Mesendoderm (in vitro differentiated cells): ENCODE measurements at regions not wholly inside any gene's neighbourhood (a gene's known extent, or its start where the extent isn't known, plus 50 kb on each side); places are given as distances from the start of the nearest gene placed in this dataset.

Source experiments
- DNase-seq: peaks from one replicate; pipeline ENCODE4 v3.0.0; 2013
- H2AK5ac ChIP-seq: 2 replicates; pipeline ENCODE4 v1.6.1; 2013; ENCODE audit warnings: low read length, inconsistent platforms
- H2BK120ac ChIP-seq: 2 replicates; pipeline ENCODE4 v1.6.1; 2013; ENCODE audit warnings: low read depth, mild to moderate bottlenecking, low read length, moderate library complexity, mixed read lengths
- H2BK15ac ChIP-seq: replicated peaks from 2 replicates; pipeline ENCODE4 v1.6.1; 2013; ENCODE audit warnings: low read depth, mild to moderate bottlenecking, moderate library complexity
- H2BK5ac ChIP-seq: 2 replicates; pipeline ENCODE4 v1.6.1; 2013; ENCODE audit warnings: low read length, inconsistent platforms
- H3K18ac ChIP-seq: 2 replicates; pipeline ENCODE4 v1.6.1; 2013; ENCODE audit warnings: mild to moderate bottlenecking, low read length, mixed read lengths
- H3K23ac ChIP-seq: one replicate; pipeline ENCODE4 v1.6.1; 2013; ENCODE audit warnings: low read length
- H3K27ac ChIP-seq: 2 replicates; pipeline ENCODE4 v1.5.1; 2013; ENCODE audit warnings: low read depth, mild to moderate bottlenecking, inconsistent platforms, low read length, moderate library complexity
- H3K27me3 ChIP-seq: 2 replicates; pipeline ENCODE4 v1.6.1; 2013; ENCODE audit warnings: low read length, control low read depth, mild to moderate bottlenecking, inconsistent platforms; ENCODE audit not compliant: insufficient read depth, poor library complexity
- H3K36me3 ChIP-seq: 2 replicates; pipeline ENCODE4 v1.6.1; 2013; ENCODE audit warnings: low read length, inconsistent platforms; ENCODE audit not compliant: control insufficient read depth, insufficient read depth
- H3K4ac ChIP-seq: one replicate; pipeline ENCODE4 v1.6.1; 2013; ENCODE audit warnings: low read depth, mild to moderate bottlenecking, low read length, moderate library complexity
- H3K4me1 ChIP-seq: 2 replicates; pipeline ENCODE4 v1.6.1; 2013; ENCODE audit warnings: low read depth, low read length, inconsistent platforms; ENCODE audit not compliant: control insufficient read depth
- H3K4me2 ChIP-seq: 2 replicates; pipeline ENCODE4 v1.6.1; 2013; ENCODE audit warnings: low read length
- H3K4me3 ChIP-seq: 2 replicates; pipeline ENCODE4 v1.5.1; 2013; ENCODE audit warnings: mild to moderate bottlenecking, low read length
- H3K56ac ChIP-seq: one replicate; pipeline ENCODE4 v1.6.1; 2013; ENCODE audit warnings: low read length
- H3K79me1 ChIP-seq: 2 replicates; pipeline ENCODE4 v1.6.1; 2013; ENCODE audit warnings: low read length, inconsistent platforms
- H3K79me2 ChIP-seq: 2 replicates; pipeline ENCODE4 v1.6.1; 2013; ENCODE audit warnings: mild to moderate bottlenecking, low read length; ENCODE audit not compliant: control insufficient read depth, insufficient read depth
- H3K9ac ChIP-seq: 2 replicates; pipeline ENCODE4 v1.6.1; 2013; ENCODE audit warnings: low read length, inconsistent platforms
- H4K5ac ChIP-seq: one replicate; pipeline ENCODE4 v1.6.1; 2013; ENCODE audit warnings: low read length
- H4K8ac ChIP-seq: one replicate; pipeline ENCODE4 v1.6.1; 2013; ENCODE audit warnings: low read depth, mild to moderate bottlenecking, control low read depth, low read length, moderate library complexity
- WGBS: extraction: QIAGEN DNeasy Blood & Tissue Kit; methylation state at CpG from one replicate; pipeline ENCODE4 v1.1.7; 2013; ENCODE audit warnings: low lambda C conversion rate, missing lambda C conversion rate; ENCODE audit not compliant: insufficient coverage; ENCODE audit errors: extremely low coverage; 5-methylcytosine and 5-hydroxymethylcytosine counted together

DNA sequence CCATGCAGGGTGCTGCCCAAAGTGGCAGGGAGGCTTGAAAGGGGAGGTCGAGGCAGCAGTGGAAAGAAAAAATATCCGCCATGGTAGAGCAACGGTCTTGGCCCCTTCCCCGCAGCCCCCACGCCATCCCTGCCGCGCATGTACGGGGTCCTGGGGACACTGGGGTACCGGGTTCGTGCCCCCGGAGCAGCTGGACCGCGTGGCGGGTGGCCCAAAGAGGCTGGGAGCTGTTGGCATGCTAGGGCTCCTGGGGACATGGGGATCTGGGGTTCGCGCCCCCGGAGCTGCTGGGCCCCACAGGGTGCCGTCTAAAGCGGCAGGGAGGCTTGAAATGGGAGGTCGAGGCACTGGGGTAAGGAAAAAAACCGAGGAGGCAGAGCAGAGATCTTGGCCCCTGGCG, 316.5 kb downstream of the ALG10 start:
- Histone ChIP-seq H3K27me3 (no peaks in the 10 kb centered on the region), H3K4me3 (no peak overlapping the region), H2BK5ac (no peak overlapping the region), H3K9ac (no peak overlapping the region), H2AK5ac (no peak overlapping the region), H3K56ac (no peak overlapping the region), H3K79me1 (no peaks in the 10 kb centered on the region), H3K18ac (no peak overlapping the region), H2BK120ac (no peak overlapping the region), H3K36me3 (no peaks in the 10 kb centered on the region), H3K23ac (no peak overlapping the region), H4K5ac (no peak overlapping the region), H2BK15ac (no peak overlapping the region), H4K8ac (no peak overlapping the region), H3K4me1 (no peaks in the 10 kb centered on the region), H3K4ac (no peak overlapping the region), H3K27ac (no peak overlapping the region), H3K4me2 (no peak overlapping the region), H3K79me2 (no peaks in the 10 kb centered on the region)
- WGBS = no CpG with 5 or more reads among the region's 22 CpGs
- DNase-seq = no peak

DNA sequence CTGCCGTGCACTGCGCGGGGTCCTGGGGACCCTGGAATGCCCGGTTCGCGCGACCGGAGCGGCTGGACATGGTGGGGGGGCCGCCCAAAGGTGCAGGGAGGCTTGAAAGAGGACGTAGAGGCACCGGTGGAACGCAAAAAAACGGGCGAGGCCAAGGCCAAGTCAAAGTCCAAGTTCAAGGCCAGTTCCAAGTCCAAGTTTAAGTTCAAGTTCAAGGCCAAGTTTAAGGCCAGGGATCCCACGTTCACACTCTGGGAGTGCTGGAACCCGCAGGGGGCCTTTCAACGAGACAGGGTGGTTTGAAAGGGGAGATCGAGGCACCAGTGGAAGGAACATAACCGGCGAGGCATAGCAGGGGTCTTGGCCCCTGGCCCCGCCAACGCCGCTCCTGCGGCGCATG, 317.6 kb downstream of the ALG10 start:
- no peaks in the 10 kb centered on the region for H3K4me1 ChIP-seq
- H2BK120ac ChIP-seq = no peak overlapping the region
- H3K4ac ChIP-seq = no peak overlapping the region
- H3K27ac ChIP-seq = no peak overlapping the region
- no peak overlapping the region for H4K8ac ChIP-seq
- H2BK5ac ChIP-seq = no peak overlapping the region
- no peak overlapping the region for H3K18ac ChIP-seq
- H3K56ac ChIP-seq = no peak overlapping the region
- no peaks in the 10 kb centered on the region for H3K27me3 ChIP-seq
- H3K4me2 ChIP-seq = no peak overlapping the region
- no peak overlapping the region for H3K23ac ChIP-seq
- no peaks in the 10 kb centered on the region for H3K79me1 ChIP-seq
- peak; percentile 0 for DNase-seq
- no peak overlapping the region for H2BK15ac ChIP-seq
- H2AK5ac ChIP-seq = no peak overlapping the region
- H3K4me3 ChIP-seq = no peak overlapping the region
- no peak overlapping the region for H4K5ac ChIP-seq
- no peaks in the 10 kb centered on the region for H3K36me3 ChIP-seq
- WGBS = no CpG with 5 or more reads among the region's 26 CpGs
- no peaks in the 10 kb centered on the region for H3K79me2 ChIP-seq
- H3K9ac ChIP-seq = no peak overlapping the region

DNA sequence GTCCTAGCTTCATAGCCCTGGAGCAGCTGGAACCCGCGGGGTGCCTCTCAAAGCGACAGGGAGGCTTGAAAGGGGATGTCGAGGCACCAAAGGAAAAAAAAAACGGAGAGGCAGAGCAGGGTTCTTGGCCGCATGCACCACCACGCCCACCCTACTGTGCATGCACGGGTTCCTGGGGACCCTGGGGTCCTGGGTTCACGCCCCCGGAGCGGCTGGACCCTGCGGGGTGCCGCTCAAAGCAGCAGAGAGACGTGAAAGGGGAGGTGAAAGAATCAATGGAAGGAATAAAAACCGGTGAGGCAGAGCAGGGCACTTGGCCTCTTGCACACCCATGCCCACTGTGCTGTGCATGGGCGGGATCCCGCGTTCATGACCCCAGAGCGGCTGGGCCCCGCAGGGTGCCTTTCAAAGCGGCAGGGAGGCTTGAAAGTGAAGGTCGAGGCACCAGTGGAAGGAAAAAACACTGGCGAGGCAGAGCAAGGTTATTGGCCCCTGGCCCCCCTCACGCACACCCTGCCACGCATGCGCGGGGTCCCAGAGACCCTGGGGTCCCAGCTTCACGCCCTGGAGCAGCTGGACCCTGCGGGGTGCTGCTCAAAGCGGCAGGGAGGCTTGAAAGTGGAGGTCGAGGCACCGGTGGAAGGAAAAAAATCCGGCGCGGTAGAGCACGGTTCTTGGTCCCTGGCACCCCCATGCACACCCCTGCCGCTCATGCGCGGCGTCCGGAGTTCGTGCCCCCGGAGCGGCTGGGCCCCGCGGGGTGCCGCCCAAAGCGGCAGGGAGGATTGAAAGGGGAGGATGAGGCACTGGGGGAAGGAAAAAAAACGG, 318.5 kb downstream of the ALG10 start:
- H3K79me2 ChIP-seq = no peaks in the 10 kb centered on the region
- H2BK5ac ChIP-seq = no peak overlapping the region
- no peak overlapping the region for H4K8ac ChIP-seq
- no peak overlapping the region for H3K23ac ChIP-seq
- DNase-seq = no peak
- WGBS = no CpG with 5 or more reads among the region's 49 CpGs
- no peaks in the 10 kb centered on the region for H3K79me1 ChIP-seq
- no peak overlapping the region for H3K4ac ChIP-seq
- H3K4me3 ChIP-seq = no peak overlapping the region
- H3K27ac ChIP-seq = no peak overlapping the region
- H2BK120ac ChIP-seq = no peak overlapping the region
- H3K56ac ChIP-seq = no peak overlapping the region
- H3K9ac ChIP-seq = no peak overlapping the region
- H2AK5ac ChIP-seq = no peak overlapping the region
- H4K5ac ChIP-seq = no peak overlapping the region
- no peak overlapping the region for H3K4me2 ChIP-seq
- no peaks in the 10 kb centered on the region for H3K36me3 ChIP-seq
- H3K18ac ChIP-seq = no peak overlapping the region
- H3K27me3 ChIP-seq = no peaks in the 10 kb centered on the region
- H2BK15ac ChIP-seq = no peak overlapping the region
- H3K4me1 ChIP-seq = no peaks in the 10 kb centered on the region

DNA sequence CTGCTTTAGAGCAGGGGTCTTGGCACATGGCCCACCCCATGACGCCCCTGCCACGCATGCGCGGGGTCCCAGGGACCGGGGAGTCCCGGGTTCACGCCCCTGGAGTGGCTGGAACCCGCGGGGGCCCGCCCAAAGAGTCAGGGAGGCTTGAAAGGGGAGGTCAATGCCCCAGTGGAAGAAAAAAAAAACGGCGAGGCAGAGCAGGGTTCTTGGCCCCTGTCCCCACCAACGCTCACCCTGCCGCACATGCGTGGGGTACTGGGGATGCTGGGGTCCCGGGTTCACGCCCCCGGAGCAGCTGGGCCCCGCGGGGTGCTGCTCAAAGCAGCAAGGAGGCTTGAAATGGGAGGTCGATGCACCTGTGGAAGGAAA, 319.1 kb downstream of the ALG10 start:
- H3K23ac ChIP-seq = no peak overlapping the region
- H3K27me3 ChIP-seq = no peaks in the 10 kb centered on the region
- H3K4ac ChIP-seq = no peak overlapping the region
- no peak overlapping the region for H2BK15ac ChIP-seq
- H3K56ac ChIP-seq = no peak overlapping the region
- H3K18ac ChIP-seq = no peak overlapping the region
- no peaks in the 10 kb centered on the region for H3K4me1 ChIP-seq
- H4K8ac ChIP-seq = no peak overlapping the region
- no CpG with 5 or more reads among the region's 21 CpGs for WGBS
- no peak overlapping the region for H2BK5ac ChIP-seq
- DNase-seq = no peak
- H2AK5ac ChIP-seq = no peak overlapping the region
- no peak overlapping the region for H3K4me2 ChIP-seq
- no peaks in the 10 kb centered on the region for H3K36me3 ChIP-seq
- no peak overlapping the region for H4K5ac ChIP-seq
- H3K79me1 ChIP-seq = no peaks in the 10 kb centered on the region
- no peak overlapping the region for H3K4me3 ChIP-seq
- H2BK120ac ChIP-seq = no peak overlapping the region
- H3K9ac ChIP-seq = no peak overlapping the region
- no peak overlapping the region for H3K27ac ChIP-seq
- H3K79me2 ChIP-seq = no peaks in the 10 kb centered on the region

DNA sequence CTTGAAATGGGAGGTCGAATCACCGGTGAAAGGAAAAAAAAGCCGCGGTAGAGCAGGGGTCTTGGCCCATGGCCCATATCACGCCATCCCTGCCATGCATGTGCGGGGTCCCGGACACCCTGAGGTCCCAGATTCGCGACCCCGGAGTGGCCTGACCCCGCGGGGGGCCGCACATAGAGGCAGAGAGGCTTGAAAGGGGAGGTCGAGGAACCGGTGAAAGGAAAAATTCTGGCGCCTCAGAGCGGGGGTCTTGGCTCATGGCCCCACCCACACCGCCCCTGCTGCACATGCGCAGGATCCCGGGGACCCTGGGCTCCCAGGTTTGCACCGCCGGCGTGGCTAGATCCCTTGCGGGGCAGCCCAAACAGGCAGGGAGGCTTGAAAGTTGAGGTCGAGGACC, 319.8 kb downstream of the ALG10 start:
- Histone ChIP-seq H3K23ac (no peak overlapping the region), H3K36me3 (no peaks in the 10 kb centered on the region), H3K56ac (no peak overlapping the region), H2BK5ac (no peak overlapping the region), H3K4me1 (no peaks in the 10 kb centered on the region), H3K18ac (no peak overlapping the region), H3K27ac (no peak overlapping the region), H3K79me2 (no peaks in the 10 kb centered on the region), H3K4me2 (no peak overlapping the region), H3K4ac (no peak overlapping the region), H3K9ac (no peak overlapping the region), H4K5ac (no peak overlapping the region), H2BK15ac (no peak overlapping the region), H2AK5ac (no peak overlapping the region), H4K8ac (no peak overlapping the region), H2BK120ac (no peak overlapping the region), H3K4me3 (no peak overlapping the region), H3K79me1 (no peaks in the 10 kb centered on the region), H3K27me3 (no peaks in the 10 kb centered on the region)
- DNase-seq = no peak
- no CpG with 5 or more reads among the region's 25 CpGs for WGBS

DNA sequence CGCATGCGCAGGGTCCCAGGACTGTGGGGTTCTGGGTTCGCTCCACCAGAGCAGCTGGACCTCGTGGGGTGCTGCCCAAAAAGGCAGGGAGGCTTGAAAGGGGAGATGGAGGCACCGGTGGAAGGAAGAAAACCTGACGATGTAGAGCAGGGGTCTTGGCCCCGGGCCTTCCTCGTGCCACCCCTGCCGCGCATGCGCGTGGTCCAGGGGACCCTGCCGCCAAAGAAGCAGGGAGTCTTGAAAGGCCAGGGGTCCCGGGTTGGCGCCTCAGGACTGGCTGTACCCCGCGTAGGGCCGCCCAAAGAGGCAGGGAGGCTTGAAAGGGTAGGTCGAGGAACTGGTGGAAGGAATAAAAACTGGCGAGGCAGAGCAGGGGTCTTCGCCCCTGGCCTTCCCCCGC, 321.0 kb downstream of the ALG10 start:
- H3K56ac ChIP-seq = no peak overlapping the region
- H3K27me3 ChIP-seq = no peaks in the 10 kb centered on the region
- no peak overlapping the region for H3K18ac ChIP-seq
- H3K79me2 ChIP-seq = no peaks in the 10 kb centered on the region
- no peak overlapping the region for H3K27ac ChIP-seq
- H2BK5ac ChIP-seq = no peak overlapping the region
- no peak overlapping the region for H4K8ac ChIP-seq
- no peak overlapping the region for H3K4ac ChIP-seq
- H3K36me3 ChIP-seq = no peaks in the 10 kb centered on the region
- H3K23ac ChIP-seq = no peak overlapping the region
- no peak for DNase-seq
- H2BK15ac ChIP-seq = no peak overlapping the region
- WGBS = no CpG with 5 or more reads among the region's 22 CpGs
- H4K5ac ChIP-seq = no peak overlapping the region
- H3K9ac ChIP-seq = no peak overlapping the region
- H2BK120ac ChIP-seq = no peak overlapping the region
- no peaks in the 10 kb centered on the region for H3K4me1 ChIP-seq
- no peak overlapping the region for H3K4me3 ChIP-seq
- no peak overlapping the region for H3K4me2 ChIP-seq
- no peaks in the 10 kb centered on the region for H3K79me1 ChIP-seq
- no peak overlapping the region for H2AK5ac ChIP-seq
